Left lung (tissue), 4 donors: ENCODE measurements at regions not wholly inside any gene's neighbourhood (a gene's known extent, or its start where the extent isn't known, plus 50 kb on each side); places are given as distances from the start of the nearest gene placed in this dataset.

Source experiments
- ATAC-seq: fragments of 200-7000 bp; cut with Tn5 transposase; one replicate; pipeline ENCODE4 v1.9.1; 2020; ENCODE audit warnings: moderate library complexity
- DNase-seq, 4 donors: peaks; one replicate each; pipeline ENCODE4 v3.0.0-alpha.2; 2013 to 2020
- H3K27ac ChIP-seq, 2 donors: fragments of 200-600 bp; sonication (generic) in 1 of 2; one replicate each; pipeline versions ENCODE4 v1.5.0 to v1.8.0; 2020 to 2021
- H3K27me3 ChIP-seq, 2 donors: fragments of 200-600 bp; sonication (generic) in 1 of 2; one replicate each; pipeline versions ENCODE4 v1.5.0 to v1.8.0; 2020 to 2021
- H3K36me3 ChIP-seq, 2 donors: fragments of 200-600 bp; sonication (generic) in 1 of 2; one replicate each; pipeline versions ENCODE4 v1.5.0 to v1.8.0; 2020 to 2021
- H3K4me1 ChIP-seq, 2 donors: fragments of 200-600 bp; one replicate each; pipeline ENCODE4 v1.8.0; 2021
- H3K4me3 ChIP-seq, 2 donors: fragments of 200-600 bp; sonication (generic) in 1 of 2; one replicate each; pipeline versions ENCODE4 v1.5.0 to v1.8.0; 2020 to 2021; ENCODE audit warnings: mild to moderate bottlenecking in 1 of 2
- H3K9me3 ChIP-seq, 2 donors: fragments of 200-600 bp; sonication (generic) in 1 of 2; one replicate each; pipeline versions ENCODE4 v1.5.0 to v1.8.0; 2020 to 2021
- intact Hi-C, 2 donors: fragments of 100-400 bp; cut with DNase I; formaldehyde crosslinking; loops; one replicate each; pipeline versions ENCODE4 v1.11.2 to v1.14.2; 2022
- TF ChIP-seq, protein P1 (sequence below), 2 donors: fragments of 200-600 bp; sonication (generic) in 1 of 2; IDR thresholded peaks; one replicate each; pipeline versions ENCODE4 v1.5.0 to v1.8.0; 2021; ENCODE audit warnings: antibody characterized with exemption in 2 of 2
- donor health status: DM: no; HTN: yes; CAD: no.
- donor health status: DM: no; HTN: no; CAD: no.

DNA sequence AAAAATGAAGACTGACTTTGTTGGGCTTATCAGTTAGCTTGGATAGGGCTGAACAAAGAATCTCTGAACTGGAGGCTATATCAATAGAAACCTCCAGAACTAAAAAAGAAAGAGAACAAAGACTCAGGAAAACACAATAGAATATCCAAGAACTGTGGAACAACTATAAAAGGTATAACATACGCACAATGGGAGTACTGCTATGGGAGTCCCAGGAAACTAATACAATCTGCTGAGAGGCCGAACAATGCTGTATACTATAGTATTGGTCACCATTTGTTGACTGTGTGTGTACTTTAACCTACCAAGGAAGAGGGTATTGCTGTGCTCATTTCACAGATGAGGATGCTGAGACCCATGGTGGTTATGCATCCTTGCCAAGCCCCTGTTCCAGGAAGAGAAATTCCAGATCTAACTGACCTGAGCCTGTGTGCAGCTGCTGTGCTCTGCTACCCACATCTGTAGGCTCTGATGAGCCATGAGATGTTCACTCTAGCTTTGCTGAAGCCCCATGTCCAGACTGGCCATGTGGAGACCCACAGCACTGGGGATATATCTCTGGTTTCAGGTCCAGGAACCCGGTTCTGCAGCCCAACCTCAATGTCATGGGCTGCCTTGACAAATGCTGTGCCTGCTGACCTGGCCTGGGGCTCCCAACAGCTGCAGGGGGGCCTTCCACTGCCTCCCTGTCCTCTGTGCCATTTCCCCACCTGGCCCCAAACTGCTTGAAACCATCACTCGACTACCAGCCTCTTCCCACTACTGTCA, 254.3 kb upstream of the TNRC6C start:
- ATAC-seq (no peak), DNase-seq (no peak)
- H3K4me3 ChIP-seq = no peak overlapping the region
- intact Hi-C loops = no loop called here
- H3K27ac ChIP-seq = no peak overlapping the region
- no peaks in the 10 kb centered on the region for H3K4me1 ChIP-seq
- TF ChIP-seq, protein P1, sequence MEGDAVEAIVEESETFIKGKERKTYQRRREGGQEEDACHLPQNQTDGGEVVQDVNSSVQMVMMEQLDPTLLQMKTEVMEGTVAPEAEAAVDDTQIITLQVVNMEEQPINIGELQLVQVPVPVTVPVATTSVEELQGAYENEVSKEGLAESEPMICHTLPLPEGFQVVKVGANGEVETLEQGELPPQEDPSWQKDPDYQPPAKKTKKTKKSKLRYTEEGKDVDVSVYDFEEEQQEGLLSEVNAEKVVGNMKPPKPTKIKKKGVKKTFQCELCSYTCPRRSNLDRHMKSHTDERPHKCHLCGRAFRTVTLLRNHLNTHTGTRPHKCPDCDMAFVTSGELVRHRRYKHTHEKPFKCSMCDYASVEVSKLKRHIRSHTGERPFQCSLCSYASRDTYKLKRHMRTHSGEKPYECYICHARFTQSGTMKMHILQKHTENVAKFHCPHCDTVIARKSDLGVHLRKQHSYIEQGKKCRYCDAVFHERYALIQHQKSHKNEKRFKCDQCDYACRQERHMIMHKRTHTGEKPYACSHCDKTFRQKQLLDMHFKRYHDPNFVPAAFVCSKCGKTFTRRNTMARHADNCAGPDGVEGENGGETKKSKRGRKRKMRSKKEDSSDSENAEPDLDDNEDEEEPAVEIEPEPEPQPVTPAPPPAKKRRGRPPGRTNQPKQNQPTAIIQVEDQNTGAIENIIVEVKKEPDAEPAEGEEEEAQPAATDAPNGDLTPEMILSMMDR (IDR thresholded peaks at IDR 0.05) = no peak
- H3K36me3 ChIP-seq = no peaks in the 10 kb centered on the region
- H3K9me3 ChIP-seq = peaks cover 0 to 41% of the 10 kb centered on the region in 2 donors
- H3K27me3 ChIP-seq = peaks cover 0 to 30% of the 10 kb centered on the region in 2 donors

DNA sequence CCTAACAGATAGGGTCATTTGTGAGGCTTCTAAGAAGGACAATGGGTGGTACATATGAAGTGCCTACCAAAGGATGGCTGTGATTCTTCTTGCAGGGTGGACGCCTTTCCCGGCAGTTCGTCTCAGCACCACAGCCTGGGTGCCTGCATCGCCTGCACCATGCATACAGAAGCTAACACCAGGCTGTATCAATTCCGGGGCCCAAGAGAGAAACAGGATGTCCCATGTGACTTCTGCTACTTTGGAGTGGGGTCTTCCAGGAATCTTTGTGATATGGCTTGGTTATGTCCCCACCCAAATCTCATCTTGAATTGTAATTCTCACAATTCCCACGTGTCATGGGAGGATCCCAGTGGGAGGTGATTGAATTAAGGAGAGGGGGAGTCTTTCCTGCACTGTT, 251.6 kb upstream of the TNRC6C start:
- intact Hi-C loops = no loop called here
- H3K4me3 ChIP-seq = no peak overlapping the region
- ATAC-seq = no peak
- no peaks in the 10 kb centered on the region for H3K4me1 ChIP-seq
- no peak for DNase-seq
- H3K27me3 ChIP-seq = peaks cover 0 to 16% of the 10 kb centered on the region in 2 donors
- peaks cover 0 to 41% of the 10 kb centered on the region in 2 donors for H3K9me3 ChIP-seq
- H3K36me3 ChIP-seq = no peaks in the 10 kb centered on the region
- TF ChIP-seq, protein P1 (IDR thresholded peaks at IDR 0.05) = no peak
- no peak overlapping the region for H3K27ac ChIP-seq

DNA sequence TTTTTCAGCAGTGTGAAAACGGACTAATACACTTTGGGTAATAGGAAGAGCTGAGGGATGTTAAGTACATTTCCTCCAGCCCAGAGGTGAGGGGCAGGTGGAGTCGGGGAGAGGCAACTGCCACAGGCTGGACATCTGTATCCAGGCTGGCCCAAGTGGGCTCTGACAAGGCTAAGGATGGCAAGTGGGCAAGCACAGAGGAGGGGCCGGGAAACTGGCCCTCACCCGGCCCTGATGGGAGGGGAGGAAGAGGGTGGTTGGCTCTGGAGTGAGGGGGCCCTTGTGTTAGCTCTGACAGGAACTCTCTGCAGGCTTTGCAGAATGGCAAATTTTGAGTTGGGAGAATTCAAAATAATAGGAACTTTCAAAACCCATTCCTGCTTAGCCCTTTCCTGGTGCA, 251.0 kb upstream of the TNRC6C start:
- H3K36me3 ChIP-seq = no peaks in the 10 kb centered on the region
- DNase-seq (no peak), ATAC-seq (no peak)
- TF ChIP-seq, protein P1 (IDR thresholded peaks at IDR 0.05) = no peak
- no peaks in the 10 kb centered on the region for H3K4me1 ChIP-seq
- no peak overlapping the region for H3K4me3 ChIP-seq
- peaks cover 0 to 16% of the 10 kb centered on the region in 2 donors for H3K27me3 ChIP-seq
- no peak overlapping the region for H3K27ac ChIP-seq
- intact Hi-C loops = no loop called here
- H3K9me3 ChIP-seq = peaks cover 0 to 35% of the 10 kb centered on the region in 2 donors

DNA sequence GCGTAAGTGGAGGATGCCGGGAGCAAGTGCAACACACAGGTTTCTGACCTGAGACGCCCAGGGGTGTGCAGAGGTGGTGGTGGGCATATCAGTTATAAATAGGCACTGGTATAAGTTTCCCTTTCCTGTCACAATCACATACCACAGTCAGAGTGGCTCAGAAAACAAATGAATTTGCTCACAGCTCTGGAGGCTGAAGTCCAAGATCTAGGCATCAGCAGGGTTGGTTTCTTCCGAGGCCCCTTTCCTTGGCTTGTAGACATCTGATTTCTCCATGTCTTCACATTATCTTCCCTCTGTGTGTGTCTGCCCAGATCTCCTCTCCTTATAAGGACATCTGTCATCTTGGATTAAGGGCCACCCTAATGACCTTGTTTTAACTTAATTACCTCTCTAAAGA, 250.5 kb upstream of the TNRC6C start:
- TF ChIP-seq, protein P1 (IDR thresholded peaks at IDR 0.05) = no peak
- Histone ChIP-seq H3K4me1 (no peaks in the 10 kb centered on the region), H3K27ac (no peak overlapping the region), H3K4me3 (no peak overlapping the region), H3K36me3 (no peaks in the 10 kb centered on the region), H3K27me3 (peaks cover 0 to 16% of the 10 kb centered on the region in 2 donors), H3K9me3 (peaks cover 0 to 31% of the 10 kb centered on the region in 2 donors)
- intact Hi-C loops = no loop called here
- ATAC-seq (no peak), DNase-seq (no peak)

DNA sequence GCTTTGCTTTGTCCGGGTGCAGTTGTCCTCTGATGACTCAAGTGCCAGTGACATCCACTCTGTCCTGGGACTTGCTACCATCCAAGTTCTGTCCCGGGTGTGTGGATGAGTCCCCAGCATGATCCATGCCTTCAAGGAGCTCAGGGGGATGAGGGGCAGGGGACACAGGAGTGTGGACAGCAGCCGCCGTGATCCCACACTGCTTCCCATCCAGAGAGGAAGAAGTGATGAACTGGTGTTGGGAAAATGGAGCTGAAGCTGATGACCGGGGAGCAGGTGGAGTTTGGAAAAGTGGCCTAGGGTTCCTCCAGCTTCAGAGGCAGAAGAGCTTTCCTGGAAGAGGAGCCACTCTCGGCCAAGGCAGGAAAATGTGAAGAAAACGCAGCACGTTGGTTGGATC, 249.6 kb upstream of the TNRC6C start:
- no peak overlapping the region for H3K4me3 ChIP-seq
- H3K36me3 ChIP-seq = no peaks in the 10 kb centered on the region
- no peak overlapping the region for H3K27ac ChIP-seq
- no peak for ATAC-seq
- H3K27me3 ChIP-seq = peaks cover 0 to 16% of the 10 kb centered on the region in 2 donors
- H3K4me1 ChIP-seq = no peaks in the 10 kb centered on the region
- no peak for DNase-seq
- TF ChIP-seq, protein P1 (IDR thresholded peaks at IDR 0.05) = no peak
- H3K9me3 ChIP-seq = peaks cover 0 to 22% of the 10 kb centered on the region in 2 donors
- intact Hi-C loops = no loop called here
